Left ventricle myocardium inferior (tissue), 1 donor: ENCODE measurements at regions not wholly inside any gene's neighbourhood (a gene's known extent, or its start where the extent isn't known, plus 50 kb on each side); places are given as distances from the start of the nearest gene placed in this dataset.
A peak's percentile ranks its signal among the peaks of the same experiment; 100 is the strongest.

Experiments used
- DNase-seq: peaks from one replicate; pipeline ENCODE4 v3.0.0-alpha.2; 2020
- H3K27ac ChIP-seq: fragments of 200-600 bp; replicated peaks from 2 replicates; pipeline ENCODE4 v1.8.0; 2021
- H3K27me3 ChIP-seq: fragments of 200-600 bp; 2 replicates; pipeline ENCODE4 v1.8.0; 2021; ENCODE audit warnings: low read depth
- H3K36me3 ChIP-seq: fragments of 200-600 bp; 2 replicates; pipeline ENCODE4 v1.8.0; 2021
- H3K4me1 ChIP-seq: fragments of 200-600 bp; 2 replicates; pipeline ENCODE4 v1.8.0; 2021
- H3K4me3 ChIP-seq: fragments of 200-600 bp; 2 replicates; pipeline ENCODE4 v1.8.0; 2021; ENCODE audit warnings: mild to moderate bottlenecking, moderate library complexity
- H3K9me3 ChIP-seq: fragments of 200-600 bp; replicated peaks from 2 replicates; pipeline ENCODE4 v1.8.0; 2021
- intact Hi-C: fragments of 100-400 bp; cut with micrococcal nuclease; formaldehyde crosslinking; loops from one replicate; pipeline ENCODE4 v1.11.0; 2022
- TF ChIP-seq, protein P1 (sequence below): fragments of 200-600 bp; IDR thresholded peaks from 2 replicates; pipeline ENCODE4 v1.8.0; 2021; ENCODE audit warnings: antibody characterized with exemption, mild to moderate bottlenecking, borderline replicate concordance
- donor health status: DM: no; HTN: yes; CAD: no; lungs with severe emphysema.

GRCh38 chr2:216781709-216782108 is 78.2 kb downstream of the TNP1 start:
- no peak for DNase-seq
- no peaks in the 10 kb centered on the region for H3K9me3 ChIP-seq
- intact Hi-C loops: no loop called here
- no peak overlapping the region for H3K27ac ChIP-seq
- TF ChIP-seq, protein P1, sequence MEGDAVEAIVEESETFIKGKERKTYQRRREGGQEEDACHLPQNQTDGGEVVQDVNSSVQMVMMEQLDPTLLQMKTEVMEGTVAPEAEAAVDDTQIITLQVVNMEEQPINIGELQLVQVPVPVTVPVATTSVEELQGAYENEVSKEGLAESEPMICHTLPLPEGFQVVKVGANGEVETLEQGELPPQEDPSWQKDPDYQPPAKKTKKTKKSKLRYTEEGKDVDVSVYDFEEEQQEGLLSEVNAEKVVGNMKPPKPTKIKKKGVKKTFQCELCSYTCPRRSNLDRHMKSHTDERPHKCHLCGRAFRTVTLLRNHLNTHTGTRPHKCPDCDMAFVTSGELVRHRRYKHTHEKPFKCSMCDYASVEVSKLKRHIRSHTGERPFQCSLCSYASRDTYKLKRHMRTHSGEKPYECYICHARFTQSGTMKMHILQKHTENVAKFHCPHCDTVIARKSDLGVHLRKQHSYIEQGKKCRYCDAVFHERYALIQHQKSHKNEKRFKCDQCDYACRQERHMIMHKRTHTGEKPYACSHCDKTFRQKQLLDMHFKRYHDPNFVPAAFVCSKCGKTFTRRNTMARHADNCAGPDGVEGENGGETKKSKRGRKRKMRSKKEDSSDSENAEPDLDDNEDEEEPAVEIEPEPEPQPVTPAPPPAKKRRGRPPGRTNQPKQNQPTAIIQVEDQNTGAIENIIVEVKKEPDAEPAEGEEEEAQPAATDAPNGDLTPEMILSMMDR: no peak
- H3K4me3 ChIP-seq: no peak overlapping the region
- H3K36me3 ChIP-seq: no peaks in the 10 kb centered on the region
- no peaks in the 10 kb centered on the region for H3K27me3 ChIP-seq
- H3K4me1 ChIP-seq: peaks cover under 1% of the 10 kb centered on the region

DNA sequence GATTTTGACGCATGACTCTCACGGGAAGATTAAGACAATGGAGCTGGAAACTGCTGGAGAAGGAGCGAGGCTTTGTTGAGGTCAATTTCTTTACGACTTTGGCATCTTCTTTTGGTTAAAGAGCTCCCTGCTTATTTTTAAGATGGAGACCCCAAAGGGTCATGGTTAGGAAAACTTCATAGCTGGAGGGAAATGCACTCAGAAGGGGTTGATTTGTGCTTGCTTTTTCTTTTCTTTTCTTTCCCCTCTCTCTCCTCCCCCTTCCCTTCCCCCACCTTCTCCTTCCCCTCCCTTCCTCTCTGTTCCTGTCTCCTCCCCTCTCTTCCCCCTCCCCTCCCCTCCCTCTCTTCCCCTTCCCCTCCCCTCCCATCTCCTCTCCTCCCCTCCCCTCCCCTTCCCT is 79.0 kb downstream of the TNP1 start:
- intact Hi-C loops: no loop called here
- Histone ChIP-seq H3K4me1 (peaks cover 7% of the 10 kb centered on the region), H3K9me3 (no peaks in the 10 kb centered on the region), H3K27me3 (no peaks in the 10 kb centered on the region), H3K4me3 (no peak overlapping the region), H3K36me3 (no peaks in the 10 kb centered on the region), H3K27ac (no peak overlapping the region)
- TF ChIP-seq, protein P1: no peak
- DNase-seq: no peak

DNA sequence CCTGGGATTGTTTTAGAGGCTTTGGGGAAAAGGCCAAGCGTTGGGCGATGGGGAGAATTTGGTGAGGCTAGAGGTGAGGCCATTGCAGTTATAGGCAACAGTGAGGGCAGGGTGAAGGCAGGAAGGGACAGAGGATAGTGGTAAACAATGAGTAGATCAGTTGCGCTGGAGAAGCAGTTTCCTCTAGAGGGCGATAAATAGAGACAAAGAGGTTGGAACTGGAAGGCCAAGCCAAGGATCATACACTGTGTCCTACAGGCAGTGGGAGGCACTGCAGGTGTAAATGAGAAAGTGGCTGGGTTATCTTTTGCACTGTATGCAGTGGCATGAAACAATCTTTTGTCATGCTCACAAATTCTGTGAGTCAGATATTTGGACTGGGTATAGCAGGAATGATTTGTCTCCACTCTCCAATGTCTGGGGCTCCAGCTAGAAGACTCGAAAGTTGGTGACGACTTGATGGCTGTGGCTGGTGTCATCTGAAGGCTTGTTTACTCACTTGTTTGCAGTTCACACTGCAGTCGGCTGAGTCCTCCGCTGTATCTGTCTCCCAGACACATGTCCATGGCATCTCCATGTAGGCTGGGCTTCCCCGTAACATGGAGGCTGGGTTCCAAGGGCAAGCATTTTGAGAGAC is 82.1 kb downstream of the TNP1 start:
- H3K36me3 ChIP-seq: no peaks in the 10 kb centered on the region
- TF ChIP-seq, protein P1: peak; percentile 65
- H3K4me1 ChIP-seq: peaks cover 38% of the 10 kb centered on the region
- DNase-seq: no peak
- H3K27ac ChIP-seq: no peak overlapping the region
- no peaks in the 10 kb centered on the region for H3K9me3 ChIP-seq
- intact Hi-C loops: no loop called here
- no peak overlapping the region for H3K4me3 ChIP-seq
- H3K27me3 ChIP-seq: no peaks in the 10 kb centered on the region

- H3K9me3 ChIP-seq: peaks cover 9% of the 10 kb centered on the region
- intact Hi-C loops: no loop called here
- no peaks in the 10 kb centered on the region for H3K27me3 ChIP-seq
- no peaks in the 10 kb centered on the region for H3K36me3 ChIP-seq
- peak overlapping the region; percentile 81 for H3K27ac ChIP-seq
- peaks cover 40% of the 10 kb centered on the region for H3K4me1 ChIP-seq
- TF ChIP-seq, protein P1: no peak
- H3K4me3 ChIP-seq: no peak overlapping the region
- no peak for DNase-seq
These were observed 80.9 kb upstream of the IGFBP5 start for GRCh38 chr2:216776066-216776850.

GRCh38 chr2:216775043-216775453 is 79.7 kb upstream of the IGFBP5 start:
- H3K36me3 ChIP-seq: no peaks in the 10 kb centered on the region
- H3K4me3 ChIP-seq: peak overlapping the region; percentile 7
- TF ChIP-seq, protein P1: no peak
- DNase-seq: peak; percentile 28
- peak overlapping the region; percentile 81 for H3K27ac ChIP-seq
- intact Hi-C loops: no loop called here
- H3K27me3 ChIP-seq: no peaks in the 10 kb centered on the region
- peaks cover 9% of the 10 kb centered on the region for H3K9me3 ChIP-seq
- peaks cover 40% of the 10 kb centered on the region for H3K4me1 ChIP-seq
